ENCODE measurements at regions not wholly inside any gene's neighbourhood (a gene's known extent, or its start where the extent isn't known, plus 50 kb on each side); places are given as distances from the start of the nearest gene placed in this dataset.

GRCh38 chr16:85337910-85338637, 225.8 kb upstream of the CIBAR2 start:
- Mint-ChIP-seq H3K9me3 (ENCODE audit: unreplicated experiment) (no peaks in the 10 kb centered on the region), H3K4me3 (ENCODE audit: unreplicated experiment) (no peak overlapping the region), H3K36me3 (ENCODE audit: low read depth, unreplicated experiment) (no peaks in the 10 kb centered on the region), H3K4me1 (ENCODE audit: unreplicated experiment) (peaks cover 16% of the 10 kb centered on the region), H3K27me3 (ENCODE audit: unreplicated experiment) (peaks cover 5% of the 10 kb centered on the region), H3K27ac (ENCODE audit: unreplicated experiment) (no peak overlapping the region)
- no peak for TF ChIP-seq CTCF (IDR thresholded peaks at IDR 0.05; ENCODE audit: unreplicated experiment)
- no peak for DNase-seq (ENCODE audit: low spot score)

- peaks cover 16% of the 10 kb centered on the region for H3K4me1 Mint-ChIP-seq (ENCODE audit: unreplicated experiment)
- no peak overlapping the region for H3K27ac Mint-ChIP-seq (ENCODE audit: unreplicated experiment)
- no peaks in the 10 kb centered on the region for H3K36me3 Mint-ChIP-seq (ENCODE audit: low read depth, unreplicated experiment)
- H3K27me3 Mint-ChIP-seq (ENCODE audit: unreplicated experiment), result peaks cover 5% of the 10 kb centered on the region
- TF ChIP-seq CTCF (IDR thresholded peaks at IDR 0.05; ENCODE audit: unreplicated experiment), result no peak
- no peak for DNase-seq (ENCODE audit: low spot score)
- no peak overlapping the region for H3K4me3 Mint-ChIP-seq (ENCODE audit: unreplicated experiment)
- no peaks in the 10 kb centered on the region for H3K9me3 Mint-ChIP-seq (ENCODE audit: unreplicated experiment)
Observed at GRCh38 chr16:85338638-85338982, 226.3 kb upstream of the CIBAR2 start.

- TF ChIP-seq CTCF (IDR thresholded peaks at IDR 0.05; ENCODE audit: unreplicated experiment), result no peak
Observed at GRCh38 chr16:85338989-85339685, 226.9 kb upstream of the CIBAR2 start.

GRCh38 chr16:85341972-85342695, 229.9 kb upstream of the CIBAR2 start:
- peaks cover 4% of the 10 kb centered on the region for H3K36me3 Mint-ChIP-seq (ENCODE audit: low read depth, unreplicated experiment)
- TF ChIP-seq CTCF (IDR thresholded peaks at IDR 0.05; ENCODE audit: unreplicated experiment), result no peak
- H3K27ac Mint-ChIP-seq (ENCODE audit: unreplicated experiment), result no peak overlapping the region
- H3K9me3 Mint-ChIP-seq (ENCODE audit: unreplicated experiment), result no peaks in the 10 kb centered on the region
- H3K27me3 Mint-ChIP-seq (ENCODE audit: unreplicated experiment), result peaks cover 11% of the 10 kb centered on the region
- no peak overlapping the region for H3K4me3 Mint-ChIP-seq (ENCODE audit: unreplicated experiment)
- no peaks in the 10 kb centered on the region for H3K4me1 Mint-ChIP-seq (ENCODE audit: unreplicated experiment)
- DNase-seq (ENCODE audit: low spot score), result no peak

More at GRCh38 chr16:85338989-85339685, 226.9 kb upstream of the CIBAR2 start:
- no peaks in the 10 kb centered on the region for H3K36me3 Mint-ChIP-seq (ENCODE audit: low read depth, unreplicated experiment)
- DNase-seq (ENCODE audit: low spot score), result no peak
- H3K4me3 Mint-ChIP-seq (ENCODE audit: unreplicated experiment), result no peak overlapping the region
- H3K27me3 Mint-ChIP-seq (ENCODE audit: unreplicated experiment), result peaks cover 9% of the 10 kb centered on the region
- H3K4me1 Mint-ChIP-seq (ENCODE audit: unreplicated experiment), result peaks cover 11% of the 10 kb centered on the region
- H3K9me3 Mint-ChIP-seq (ENCODE audit: unreplicated experiment), result no peaks in the 10 kb centered on the region
- H3K27ac Mint-ChIP-seq (ENCODE audit: unreplicated experiment), result no peak overlapping the region

Measured in endothelial cell (in vitro differentiated cells).